Panc1 (cell line): ENCODE measurements at regions not wholly inside any gene's neighbourhood (a gene's known extent, or its start where the extent isn't known, plus 50 kb on each side); places are given as distances from the start of the nearest gene placed in this dataset.

ENCODE experiments used
- ATAC-seq: fragments of 200-7000 bp; cut with Tn5 transposase; 2 replicates; pipeline ENCODE4 v1.9.1; 2020; ENCODE audit warnings: mild to moderate bottlenecking, moderate library complexity
- BruUV-seq: library from RNA; stranded (reverse); fragments of 400-500 nt; replicated peaks from 2 replicates; lab custom pipeline; 2021; lab: Mats Ljungman, UMichigan
- CTCF ChIA-PET: fragments of 300-600 bp; sonication (Branson Sonifier 250); formaldehyde crosslinking; loops from one replicate; lab custom pipeline; 2022; ENCODE audit warnings: antibody characterized with exemption; lab: Charles Lee
- POLR2A ChIA-PET: fragments of 300-600 bp; sonication (Branson Sonifier 250); formaldehyde crosslinking; loops from one replicate; lab custom pipeline; 2022; ENCODE audit warnings: antibody characterized with exemption; lab: Charles Lee
- DNase-seq: peaks from one replicate; pipeline ENCODE4 v3.0.0-alpha.2; 2010; ENCODE audit warnings: low read depth, low spot score
- H3K27ac ChIP-seq: 2 replicates; pipeline ENCODE4 v1.5.1; 2011; ENCODE audit warnings: mild to moderate bottlenecking, low read length, inconsistent platforms
- H3K27me3 ChIP-seq: fragments of 200-500 bp; sonication (Bioruptor generic); 2 replicates; pipeline ENCODE4 v1.6.0; 2014; ENCODE audit warnings: low read length, inconsistent platforms; ENCODE audit not compliant: control insufficient read depth, insufficient read depth
- H3K36me3 ChIP-seq: fragments of 200-500 bp; sonication (Bioruptor generic); 2 replicates; pipeline ENCODE4 v1.5.1; 2014; ENCODE audit warnings: inconsistent platforms, mild to moderate bottlenecking, low read length, moderate library complexity; ENCODE audit not compliant: control insufficient read depth, insufficient read depth
- H3K4me1 ChIP-seq: 2 replicates; pipeline ENCODE4 v1.5.1; 2011; ENCODE audit warnings: inconsistent platforms, mild to moderate bottlenecking, low read length, moderate library complexity; ENCODE audit not compliant: control insufficient read depth, insufficient read depth
- H3K4me3 ChIP-seq, 2 experiments: 2 replicates each; pipeline ENCODE4 v1.5.1; 2011 to 2012; ENCODE audit warnings: low read depth in 2 of 2, low read length in 2 of 2, mild to moderate bottlenecking in 2 of 2, inconsistent platforms in 1 of 2, moderate library complexity in 1 of 2
- H3K9me3 ChIP-seq: fragments of 200-500 bp; sonication (Bioruptor generic); 2 replicates; pipeline ENCODE4 v1.5.1; 2014; ENCODE audit warnings: low read depth, mild to moderate bottlenecking, inconsistent platforms, low read length, moderate library complexity; ENCODE audit not compliant: control insufficient read depth, insufficient read depth
- CTCF ChIP-seq: fragments of 450-650 bp; IDR thresholded peaks from 2 replicates; pipeline ENCODE4 v1.5.1; 2017; ENCODE audit warnings: mild to moderate bottlenecking
- POLR2AphosphoS5 ChIP-seq: IDR thresholded peaks from 2 replicates; pipeline ENCODE4 v1.6.1; 2012; ENCODE audit warnings: mild to moderate bottlenecking, low read depth, low read length, moderate library complexity
- REST ChIP-seq, 2 experiments: IDR thresholded peaks; 2 replicates each; pipeline ENCODE4 v1.6.1; 2011 to 2012; ENCODE audit warnings: low read depth in 2 of 2, control low read depth in 1 of 2, low read length in 1 of 2, mild to moderate bottlenecking in 1 of 2, moderate library complexity in 1 of 2; ENCODE audit not compliant: insufficient read depth in 1 of 2
- SIN3A ChIP-seq: IDR thresholded peaks from 2 replicates; pipeline ENCODE4 v1.6.1; 2012; ENCODE audit warnings: low read depth, mild to moderate bottlenecking, low read length, moderate library complexity, borderline replicate concordance; ENCODE audit not compliant: insufficient read depth
- TCF7L2 ChIP-seq: IDR thresholded peaks from 2 replicates; pipeline ENCODE4 v1.6.1; 2011; ENCODE audit warnings: mild to moderate bottlenecking, low read depth, low read length, inconsistent platforms
- in situ Hi-C: cut with HindIII; loops from 2 replicates; pipeline ENCODE4 v1.10.0; 2016; ENCODE audit warnings: low sequenced_read_pairs, low pct_unique_long_range_greater_than_20kb
- intact Hi-C: fragments of 100-400 bp; cut with micrococcal nuclease; formaldehyde crosslinking; loops from one replicate; pipeline ENCODE4 v1.10.0; 2022; ENCODE audit not compliant: unreplicated experiment

- no peak for DNase-seq
- POLR2A ChIA-PET: interaction anchor here (0.6 kb wide), 1 partner anchor 748 kb away, joined by 3 read pairs; no protein-coding TSS in a partner anchor
Observed at GRCh38 chr11:70783356-70783755, 385.0 kb downstream of the CTTN start.

GRCh38 chr11:70783821-70784220 lies 385.5 kb downstream of the CTTN start:
- CTCF ChIA-PET: interaction anchor here (0.6 kb wide), 1 partner anchor 50 kb away, joined by 3 read pairs; no protein-coding TSS in a partner anchor
- no peaks in the 10 kb centered on the region; the same call in 1 of the 2 replicates for H3K9me3 ChIP-seq
- TF ChIP-seq POLR2AphosphoS5 (no peak), REST (IDR thresholded peaks at IDR 0.05; ENCODE audit: insufficient read depth in 1 of 2, low read depth in 2 of 2, low read length in 1 of 2) (no peak), CTCF (no peak), TCF7L2 (no peak), SIN3A (no peak)
- no TSS peak for BruUV-seq
- H3K36me3 ChIP-seq: no peaks in the 10 kb centered on the region
- POLR2A ChIA-PET: no interaction called here
- H3K27ac ChIP-seq: no peak overlapping the region
- no peak overlapping the region for H3K4me3 ChIP-seq
- no peak for DNase-seq
- no peak for ATAC-seq
- peaks cover 9% of the 10 kb centered on the region; the same call in 1 of the 2 replicates for H3K4me1 ChIP-seq
- in situ Hi-C loops (no loop called here), intact Hi-C loops (no loop called here)
- no peaks in the 10 kb centered on the region for H3K27me3 ChIP-seq

More at GRCh38 chr11:70783356-70783755, 385.0 kb downstream of the CTTN start:
- H3K36me3 ChIP-seq: no peaks in the 10 kb centered on the region
- H3K27me3 ChIP-seq: no peaks in the 10 kb centered on the region
- CTCF ChIA-PET: interaction anchor here (0.6 kb wide), 1 partner anchor 50 kb away, joined by 3 read pairs; no protein-coding TSS in a partner anchor
- no peaks in the 10 kb centered on the region; the same call in 1 of the 2 replicates for H3K9me3 ChIP-seq
- ATAC-seq: peak; percentile 13; the same call in 1 of the 2 replicates
- no peak overlapping the region for H3K4me3 ChIP-seq
- in situ Hi-C loops (no loop called here), intact Hi-C loops (no loop called here)
- H3K4me1 ChIP-seq: peaks cover 5% of the 10 kb centered on the region; the same call in 1 of the 2 replicates
- H3K27ac ChIP-seq: no peak overlapping the region
- BruUV-seq: no TSS peak
- TF ChIP-seq REST (IDR thresholded peaks at IDR 0.05; ENCODE audit: insufficient read depth in 1 of 2, low read depth in 2 of 2, low read length in 1 of 2) (no peak), CTCF (no peak), POLR2AphosphoS5 (no peak), SIN3A (no peak), TCF7L2 (no peak)
